Fibroblast of lung (primary cell): ENCODE measurements at regions not wholly inside any gene's neighbourhood (a gene's known extent, or its start where the extent isn't known, plus 50 kb on each side); places are given as distances from the start of the nearest gene placed in this dataset.
A peak's percentile ranks its signal among the peaks of the same experiment; 100 is the strongest.

Experiments used
- CTCF ChIP-seq, 2 donors: IDR thresholded peaks in 1 of 2; conservative IDR thresholded peaks in 1 of 2; 1 replicate in 1 of 2; 2 replicates in 1 of 2; pipeline ENCODE4 v1.5.1; 2011 to 2012; ENCODE audit warnings: low read length in 2 of 2, control low read depth in 1 of 2, inconsistent platforms in 1 of 2, low read depth in 1 of 2, mild to moderate bottlenecking in 1 of 2
- EZH2 ChIP-seq: IDR thresholded peaks from 2 replicates; pipeline ENCODE4 v1.5.1; 2012; ENCODE audit warnings: low read length, control low read depth, mild to moderate bottlenecking; ENCODE audit errors: missing control alignments

DNA sequence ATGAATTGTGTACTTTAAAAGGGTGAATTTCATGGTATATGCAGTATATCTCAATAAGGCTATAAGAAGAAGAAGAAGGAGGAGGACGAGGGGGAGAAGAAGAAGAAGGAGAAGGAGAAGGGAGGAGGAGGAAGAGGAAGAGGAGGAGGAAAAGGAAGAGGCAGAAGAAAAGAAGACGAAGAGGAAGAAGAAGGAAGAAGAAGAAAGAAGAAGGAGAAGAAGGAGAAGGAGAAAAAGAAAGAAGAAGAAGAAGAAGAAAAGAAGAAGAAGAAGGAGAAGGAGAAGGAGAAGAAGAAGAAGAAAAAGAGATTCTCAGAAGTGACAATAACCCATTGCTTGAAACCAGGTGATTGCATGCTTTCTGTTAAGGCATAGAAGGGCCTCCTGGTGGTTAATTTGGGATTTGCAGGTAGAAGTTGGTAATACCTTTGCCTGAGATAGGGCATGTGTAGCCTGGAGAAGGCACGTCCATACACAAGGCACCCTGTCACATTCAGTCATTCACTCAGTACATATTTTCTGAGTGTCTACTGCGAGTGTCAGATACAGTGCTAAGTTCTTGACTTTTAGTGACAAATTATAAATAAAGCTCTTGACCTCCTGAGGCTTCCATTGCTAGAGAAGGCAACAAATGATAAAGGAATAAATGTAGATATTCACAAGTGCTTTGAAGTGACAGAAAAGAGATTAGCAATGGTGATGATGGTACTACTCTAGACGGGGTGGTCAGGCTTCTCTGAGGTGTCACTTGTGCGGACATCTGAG is 231.3 kb downstream of the NPR3 start:
- TF ChIP-seq CTCF (conservative IDR thresholded peaks at IDR 0.05 in 1 of 2, IDR thresholded peaks at IDR 0.05 in 1 of 2; ENCODE audit: low read depth in 1 of 2, low read length in 2 of 2) (peak; percentile 17 to 52), EZH2 (no peak)
